ENCODE measurements at regions not wholly inside any gene's neighbourhood (a gene's known extent, or its start where the extent isn't known, plus 50 kb on each side); places are given as distances from the start of the nearest gene placed in this dataset.

DNA sequence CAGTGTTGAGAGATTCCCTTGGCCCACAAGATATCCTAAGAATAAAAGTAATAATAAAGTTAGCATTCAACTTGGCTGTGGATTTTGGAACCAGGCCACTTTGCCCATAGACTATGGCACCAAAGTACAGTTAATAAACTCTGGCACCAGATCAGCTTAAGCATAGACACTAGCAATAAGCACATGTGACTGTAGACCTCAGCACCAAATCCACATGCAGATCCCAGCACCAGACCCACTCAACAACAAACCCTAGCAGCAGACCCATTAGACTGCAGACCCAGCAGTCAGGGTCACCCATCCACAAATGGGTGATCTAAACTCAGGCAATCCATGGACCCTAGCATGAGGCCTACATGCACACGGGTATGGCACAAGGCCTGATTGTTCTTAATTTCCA lies 384.8 kb upstream of the CADM2 start:
- TF ChIP-seq, protein P1, sequence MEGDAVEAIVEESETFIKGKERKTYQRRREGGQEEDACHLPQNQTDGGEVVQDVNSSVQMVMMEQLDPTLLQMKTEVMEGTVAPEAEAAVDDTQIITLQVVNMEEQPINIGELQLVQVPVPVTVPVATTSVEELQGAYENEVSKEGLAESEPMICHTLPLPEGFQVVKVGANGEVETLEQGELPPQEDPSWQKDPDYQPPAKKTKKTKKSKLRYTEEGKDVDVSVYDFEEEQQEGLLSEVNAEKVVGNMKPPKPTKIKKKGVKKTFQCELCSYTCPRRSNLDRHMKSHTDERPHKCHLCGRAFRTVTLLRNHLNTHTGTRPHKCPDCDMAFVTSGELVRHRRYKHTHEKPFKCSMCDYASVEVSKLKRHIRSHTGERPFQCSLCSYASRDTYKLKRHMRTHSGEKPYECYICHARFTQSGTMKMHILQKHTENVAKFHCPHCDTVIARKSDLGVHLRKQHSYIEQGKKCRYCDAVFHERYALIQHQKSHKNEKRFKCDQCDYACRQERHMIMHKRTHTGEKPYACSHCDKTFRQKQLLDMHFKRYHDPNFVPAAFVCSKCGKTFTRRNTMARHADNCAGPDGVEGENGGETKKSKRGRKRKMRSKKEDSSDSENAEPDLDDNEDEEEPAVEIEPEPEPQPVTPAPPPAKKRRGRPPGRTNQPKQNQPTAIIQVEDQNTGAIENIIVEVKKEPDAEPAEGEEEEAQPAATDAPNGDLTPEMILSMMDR (IDR thresholded peaks at IDR 0.05; ENCODE audit: low read depth, low read length, poor library complexity, severe bottlenecking), result no peak
- no peak for TF ChIP-seq EZH2phosphoT487 (IDR thresholded peaks at IDR 0.05; ENCODE audit: borderline replicate concordance, low read length)

All from DOHH2 (cell line).